ENCODE measurements at regions not wholly inside any gene's neighbourhood (a gene's known extent, or its start where the extent isn't known, plus 50 kb on each side); places are given as distances from the start of the nearest gene placed in this dataset.

DNA sequence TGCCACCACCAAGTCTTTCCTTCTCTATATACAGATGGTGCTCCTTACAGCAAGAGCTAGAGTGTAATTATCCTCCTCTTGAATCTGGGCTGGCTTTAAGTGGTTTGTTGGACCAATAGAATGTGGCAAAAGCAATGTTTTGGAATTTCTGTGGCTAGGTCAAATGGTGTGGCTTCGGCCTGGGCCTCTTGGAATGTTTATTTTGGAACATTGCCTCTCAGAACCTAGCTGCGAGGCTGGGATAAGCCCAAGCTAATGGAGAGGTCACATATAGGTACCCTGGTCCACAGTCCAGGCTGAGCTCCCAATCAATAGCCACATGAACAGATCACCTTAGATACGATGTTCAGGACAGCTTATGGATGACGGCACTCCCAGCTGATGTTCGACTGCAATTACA lies 556.7 kb downstream of the TYW1 start:
- ChIA-PET CTCF (ENCODE audit: partially characterized antibody) (interaction anchor here (1.0 kb wide), 1 partner anchor 50 kb away, joined by 4 read pairs; no protein-coding TSS in a partner anchor), POLR2A (ENCODE audit: partially characterized antibody) (no interaction called here)
- Histone ChIP-seq H2AK5ac (ENCODE audit: low read depth, low read length) (no peak overlapping the region), H4K91ac (replicated peaks; ENCODE audit: insufficient read length, low read length) (no peak overlapping the region), H3K9me3 (ENCODE audit: insufficient read depth in 2 of 2, low read depth in 1 of 2, low read length in 1 of 2) (no peaks in the 10 kb centered on the region), H2BK20ac (ENCODE audit: low read length) (no peak overlapping the region), H3K4me3 (ENCODE audit: extremely low read depth in 1 of 4, insufficient read depth in 2 of 4, low read depth in 3 of 4, low read length in 4 of 4) (no peak overlapping the region), H4K5ac (ENCODE audit: insufficient read length, low read depth, low read length) (no peak overlapping the region), H3K4me1 (replicated peaks in 1 of 4; ENCODE audit: control insufficient read depth in 3 of 4, insufficient read depth in 4 of 4, low read length in 3 of 4) (no peaks in the 10 kb centered on the region), H3K36me3 (ENCODE audit: control insufficient read depth in 2 of 4, insufficient read depth in 4 of 4, low read length in 3 of 4) (no peaks in the 10 kb centered on the region), H4K20me1 (replicated peaks in 1 of 2; ENCODE audit: control insufficient read depth in 1 of 2, insufficient read depth in 2 of 2, low read length in 2 of 2) (no peaks in the 10 kb centered on the region), H3K4me2 (ENCODE audit: insufficient read depth in 1 of 2, low read depth in 2 of 2, low read length in 2 of 2) (no peak overlapping the region), H2BK120ac (replicated peaks; ENCODE audit: low read depth, low read length) (no peak overlapping the region), H3K23me2 (ENCODE audit: low read depth, low read length) (no peaks in the 10 kb centered on the region), H3K23ac (ENCODE audit: insufficient read length) (no peak overlapping the region), H3K27ac (ENCODE audit: low read depth, low read length) (no peak overlapping the region), H3K27me3 (replicated peaks in 1 of 4; ENCODE audit: control insufficient read depth in 3 of 4, extremely low read depth in 1 of 4, insufficient read depth in 3 of 4, low read length in 3 of 4) (no peaks in the 10 kb centered on the region), H2AFZ (ENCODE audit: low read length) (no peak overlapping the region), H4K8ac (ENCODE audit: extremely low read depth, insufficient read depth, low read length) (no peak overlapping the region), H3K9ac (replicated peaks in 1 of 4; ENCODE audit: extremely low read depth in 1 of 4, low read depth in 3 of 4, low read length in 3 of 4) (no peak overlapping the region), H3K79me2 (ENCODE audit: control insufficient read depth in 1 of 2, insufficient read depth in 2 of 2, low read length in 2 of 2) (no peaks in the 10 kb centered on the region), H2BK15ac (ENCODE audit: low read length) (no peak overlapping the region), H3K18ac (ENCODE audit: extremely low read depth, low read length) (no peak overlapping the region), H3K4ac (replicated peaks; ENCODE audit: insufficient read length, low read depth, low read length) (no peak overlapping the region), H2BK5ac (ENCODE audit: low read depth, low read length) (no peak overlapping the region), H3K14ac (ENCODE audit: insufficient read length) (no peak overlapping the region), H3K56ac (replicated peaks; ENCODE audit: insufficient read length, low read depth, low read length) (no peak overlapping the region), H2BK12ac (ENCODE audit: low read depth, low read length) (no peak overlapping the region), H3K79me1 (ENCODE audit: low read depth, low read length) (no peaks in the 10 kb centered on the region)
- FAIRE-seq (no peak), DNase-seq (ENCODE audit: low read depth in 1 of 2, low spot score in 2 of 2) (no peak)
- 91% methylated on average over 5 of the region's 5 CpGs; no CpG with 5 or more reads in 1 of the 2 experiments for WGBS, 2 experiments (ENCODE audit: extremely low coverage in 1 of 2, insufficient coverage in 1 of 2, insufficient read length in 1 of 2, insufficient replicate concordance in 2 of 2, low coverage in 1 of 2, low lambda C conversion rate in 2 of 2, missing lambda C conversion rate in 1 of 2)
- TF ChIP-seq SAP30 (IDR thresholded peaks at IDR 0.05; ENCODE audit: insufficient read depth, insufficient replicate concordance, low read length) (no peak), POLR2A (IDR thresholded peaks at IDR 0.05; ENCODE audit: control extremely low read depth in 1 of 2, low read depth in 2 of 2, low read length in 2 of 2) (no peak)

Data from H1 (cell line).